ENCODE measurements at regions not wholly inside any gene's neighbourhood (a gene's known extent, or its start where the extent isn't known, plus 50 kb on each side); places are given as distances from the start of the nearest gene placed in this dataset.
A peak's percentile ranks its signal among the peaks of the same experiment; 100 is the strongest.

DNA sequence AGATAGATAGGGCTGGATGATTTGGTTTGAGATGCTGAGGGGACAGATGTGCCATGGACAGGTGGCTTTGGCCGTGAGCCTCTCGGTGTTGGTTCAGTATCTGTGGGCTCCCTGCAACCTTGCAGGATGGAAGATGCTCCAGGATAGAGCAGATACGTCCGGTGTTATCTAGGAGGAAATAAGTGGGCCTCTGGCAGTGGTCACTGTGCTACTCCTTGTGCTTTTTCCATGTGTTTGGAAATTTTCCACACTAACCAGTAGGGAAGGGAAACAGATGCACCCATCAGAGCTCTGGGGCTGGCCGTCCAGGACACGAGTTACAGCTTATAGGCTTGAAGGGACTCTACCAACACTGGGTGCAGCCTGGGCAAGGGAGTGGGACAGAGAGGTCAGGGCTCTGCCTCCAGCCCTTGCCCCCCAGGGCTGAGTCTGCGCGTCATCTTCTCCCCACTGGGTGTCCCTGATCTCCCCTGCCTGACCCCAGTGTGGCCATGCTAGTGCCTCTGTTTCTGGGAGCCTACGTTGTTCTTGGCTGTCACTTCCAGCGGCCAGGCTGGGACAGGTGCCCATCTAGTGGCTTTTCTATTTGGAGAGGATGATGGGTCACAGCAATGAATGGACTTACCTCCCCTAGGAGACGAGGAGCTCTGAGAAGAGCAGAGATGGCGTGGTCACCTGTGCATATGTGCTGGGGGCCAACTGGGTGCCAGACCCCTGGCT, 166.9 kb downstream of the SEC14L1 start:
- DNase-seq (ENCODE audit: insufficient read length, low spot score) (no peak), FAIRE-seq (no peak)
- TF ChIP-seq POLR2A (IDR thresholded peaks at IDR 0.05; ENCODE audit: low read depth, low read length), result no peak

DNA sequence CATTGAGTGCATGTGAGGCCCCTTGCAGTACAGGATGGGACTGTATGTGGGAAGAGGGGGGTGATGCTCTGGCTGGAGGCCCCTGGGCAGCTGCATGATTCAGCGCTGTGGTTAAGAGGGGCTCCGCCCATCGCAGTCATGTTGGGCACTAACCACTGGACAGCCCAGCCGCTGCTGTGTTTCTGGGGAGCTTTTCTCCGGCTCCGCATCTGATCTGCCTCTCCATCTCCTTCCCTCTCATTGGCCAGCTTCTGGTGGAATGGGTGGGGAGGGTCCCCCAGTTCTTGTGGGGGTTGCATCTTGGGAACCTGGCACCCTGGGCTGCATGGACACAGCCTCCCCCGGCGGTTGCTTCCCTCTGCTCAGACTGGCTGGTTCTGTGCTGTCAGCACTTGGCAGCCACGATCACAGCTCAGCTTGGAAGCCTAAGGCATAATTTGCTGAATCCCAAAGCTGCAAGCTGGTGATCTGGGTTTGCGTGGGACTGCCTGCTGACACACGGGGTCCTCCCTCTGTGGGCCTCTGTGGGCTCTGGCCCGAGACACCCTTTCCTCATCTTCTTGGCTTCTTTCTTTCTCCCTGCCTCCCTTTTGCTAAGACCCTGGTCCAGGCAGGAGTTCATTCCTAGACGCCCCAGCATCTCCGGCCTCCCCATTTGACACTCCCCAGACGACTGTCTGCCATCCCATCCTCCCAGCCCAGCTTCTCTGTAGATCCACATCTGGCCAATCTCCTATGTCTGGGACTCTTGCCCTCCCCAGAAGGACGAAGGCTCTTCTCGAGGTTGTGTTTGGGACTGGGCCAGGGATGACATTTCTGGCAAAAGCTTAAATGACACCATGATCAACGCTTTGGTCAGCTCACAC, 168.3 kb downstream of the SEC14L1 start:
- FAIRE-seq, result no peak
- DNase-seq (ENCODE audit: insufficient read length, low spot score), result no peak
- TF ChIP-seq POLR2A (IDR thresholded peaks at IDR 0.05; ENCODE audit: low read depth, low read length), result no peak

DNA sequence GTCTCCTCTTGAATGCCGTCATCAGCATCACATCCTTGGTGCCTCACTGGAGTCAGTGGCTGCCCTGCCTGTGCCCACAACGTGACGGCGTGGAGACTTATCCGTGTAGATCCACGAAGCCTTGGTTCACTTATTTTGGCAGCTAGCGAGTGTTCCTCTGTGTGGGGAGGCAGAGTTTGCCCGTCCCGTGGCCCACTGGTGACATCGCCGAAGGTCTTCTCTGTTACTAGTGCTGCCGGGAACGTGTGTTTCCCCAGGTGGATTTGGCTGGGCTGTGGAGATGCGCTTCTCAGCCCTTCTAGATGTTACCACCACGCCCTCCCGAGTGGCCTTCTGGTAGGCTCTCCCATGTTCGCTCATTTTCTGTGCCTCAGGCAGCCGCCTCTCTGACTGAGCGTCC, 169.6 kb downstream of the SEC14L1 start:
- no peak for TF ChIP-seq POLR2A (IDR thresholded peaks at IDR 0.05; ENCODE audit: low read depth, low read length)
- DNase-seq (ENCODE audit: insufficient read length, low spot score) (no peak), FAIRE-seq (no peak)

DNA sequence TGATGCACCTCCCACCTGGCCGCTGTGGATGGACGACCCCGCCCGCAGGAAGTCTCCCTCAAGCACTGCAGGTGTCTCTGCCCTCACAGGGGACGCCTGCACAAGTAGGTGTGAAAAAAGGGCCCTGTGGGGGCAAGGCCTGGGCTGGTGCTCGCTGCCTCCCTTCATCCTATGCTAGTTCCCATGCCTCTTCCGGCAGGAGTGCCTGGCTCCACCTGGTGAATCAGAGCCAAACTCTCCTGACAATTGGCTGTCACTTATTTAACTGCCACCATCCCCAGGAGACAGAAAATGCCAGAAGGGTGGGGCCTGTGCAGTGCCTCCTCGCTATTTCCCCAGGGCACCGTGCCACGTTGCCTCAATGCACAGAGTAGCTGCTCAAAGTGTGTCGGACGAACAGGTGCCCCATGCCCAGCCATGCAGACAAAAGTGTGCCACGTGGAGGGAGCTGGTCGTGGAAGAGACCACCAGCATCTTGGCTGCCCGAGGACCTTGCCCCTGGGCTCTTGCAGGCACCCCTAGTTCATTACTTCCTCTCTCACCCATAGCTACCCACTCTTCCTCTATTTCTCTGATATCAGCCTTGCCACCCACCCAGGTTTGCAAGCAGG, 170.7 kb downstream of the SEC14L1 start:
- no peak for FAIRE-seq
- no peak for DNase-seq (ENCODE audit: insufficient read length, low spot score)
- no peak for TF ChIP-seq POLR2A (IDR thresholded peaks at IDR 0.05; ENCODE audit: low read depth, low read length)

DNA sequence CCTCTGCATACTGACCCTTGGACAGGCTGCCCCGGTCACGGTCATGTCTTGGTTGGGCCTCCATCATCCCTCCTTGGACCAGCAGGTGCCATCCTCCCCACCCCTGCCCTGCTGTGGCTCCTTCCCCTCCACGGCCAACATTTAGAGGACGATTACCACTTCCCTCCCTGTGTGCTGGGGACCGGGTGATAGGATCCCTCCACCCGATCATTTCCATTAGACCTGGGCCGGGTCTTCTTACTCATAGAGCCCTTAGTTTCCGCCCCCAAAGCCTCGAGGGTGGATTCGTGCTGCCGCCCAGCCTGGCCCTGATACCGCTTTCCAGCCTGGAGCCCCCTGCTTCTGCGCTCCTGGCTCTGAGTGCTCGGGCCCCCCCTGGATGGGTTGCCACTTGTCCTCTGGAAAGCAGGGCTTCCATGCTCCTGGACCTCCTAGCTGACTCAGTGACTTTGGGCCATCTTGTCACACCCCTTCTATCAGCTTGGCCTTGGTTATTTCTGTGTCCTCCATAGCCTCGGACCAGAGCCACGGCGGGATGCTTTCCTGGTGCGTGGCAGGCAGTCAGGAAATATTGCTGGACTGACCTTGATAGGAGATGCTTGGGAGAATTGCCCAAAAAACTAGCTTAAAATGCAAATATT, 171.4 kb downstream of the SEC14L1 start:
- no peak for FAIRE-seq

DNA sequence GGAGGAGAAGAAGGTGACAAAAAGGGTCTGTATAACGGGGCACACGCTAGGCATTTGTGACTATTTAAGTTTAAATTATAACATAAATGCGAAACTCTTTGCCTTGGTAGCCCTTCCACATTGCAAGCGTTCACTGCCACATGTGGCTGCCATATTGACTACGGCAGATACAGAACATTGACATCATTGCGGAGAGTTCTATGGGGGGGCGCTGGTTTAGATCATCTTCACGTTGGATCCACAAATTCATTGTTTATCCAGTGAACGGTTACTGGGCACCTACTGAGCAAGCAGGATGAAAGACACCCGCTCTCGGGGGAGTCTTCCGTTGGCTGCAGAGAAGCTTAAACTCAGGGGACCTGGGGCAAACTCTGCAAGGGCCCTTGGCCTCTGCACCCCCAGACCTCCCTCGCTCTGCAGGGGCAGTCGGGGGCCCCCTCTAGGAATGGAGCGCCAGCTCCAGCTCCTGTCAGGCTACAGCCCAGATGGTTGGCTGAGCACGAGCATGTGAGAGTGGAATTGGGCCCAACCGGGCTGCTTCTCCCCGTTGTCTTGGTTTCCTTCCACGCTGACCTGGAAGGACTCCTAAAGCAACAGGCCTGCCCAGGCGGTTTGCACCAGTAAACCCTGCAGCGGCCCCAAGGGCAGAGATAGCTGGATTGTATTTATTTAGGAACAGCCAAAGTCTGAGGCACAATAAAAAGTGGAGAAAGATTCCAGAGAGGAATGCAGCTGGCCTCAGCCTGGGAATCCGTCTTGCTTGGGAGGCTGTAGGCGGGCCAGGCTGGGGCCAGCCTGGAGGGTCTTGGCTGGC, 172.2 kb downstream of the SEC14L1 start:
- no peak for TF ChIP-seq POLR2A (IDR thresholded peaks at IDR 0.05; ENCODE audit: low read depth, low read length)
- DNase-seq (ENCODE audit: insufficient read length, low spot score), result no peak
- FAIRE-seq, result no peak

More for the DNA sequence above, 171.4 kb downstream of the SEC14L1 start:
- DNase-seq (ENCODE audit: insufficient read length, low spot score), result no peak
- no peak for TF ChIP-seq POLR2A (IDR thresholded peaks at IDR 0.05; ENCODE audit: low read depth, low read length)

DNA sequence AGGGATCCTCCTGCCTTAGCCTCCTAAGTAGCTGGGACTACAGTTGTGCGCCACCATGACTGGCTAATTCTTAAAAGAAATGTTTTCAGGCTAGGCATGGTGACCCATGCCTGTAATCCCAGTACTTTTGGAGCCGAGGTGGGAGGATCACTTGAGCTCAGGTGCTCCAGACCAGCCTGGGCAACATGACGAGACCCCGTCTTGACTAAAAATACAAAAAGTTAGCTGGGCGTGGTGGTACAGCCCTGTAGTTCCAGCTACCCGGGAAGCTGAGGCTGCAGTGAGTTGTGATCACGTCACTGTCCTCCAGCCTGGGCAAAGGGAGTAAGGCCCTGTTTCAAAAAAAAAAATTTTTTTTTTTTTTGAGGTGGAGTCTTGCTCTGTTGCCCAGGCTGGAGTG, 173.1 kb downstream of the SEC14L1 start:
- no peak for FAIRE-seq
- no peak for TF ChIP-seq POLR2A (IDR thresholded peaks at IDR 0.05; ENCODE audit: low read depth, low read length)

DNA sequence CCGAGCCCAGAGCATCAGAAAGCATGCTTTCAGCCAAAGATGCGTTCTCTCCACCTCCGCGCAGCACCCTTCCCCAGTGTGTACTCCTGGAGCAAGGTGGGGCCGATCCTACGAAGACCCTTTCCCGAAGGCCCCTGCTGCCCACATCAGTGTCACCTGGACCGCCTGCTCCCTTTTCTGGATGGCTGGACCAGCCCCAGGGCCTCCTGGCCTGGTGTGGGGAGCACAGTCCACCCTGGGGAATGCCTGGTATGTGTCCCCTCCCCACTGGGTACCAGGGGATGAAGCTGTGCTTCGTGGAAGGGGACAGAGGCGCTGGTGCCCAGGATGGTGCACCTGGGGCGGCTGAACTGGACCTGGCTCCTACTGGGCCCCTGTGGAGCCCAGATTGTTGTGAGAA, 173.8 kb downstream of the SEC14L1 start:
- DNase-seq (ENCODE audit: insufficient read length, low spot score), result no peak
- TF ChIP-seq POLR2A (IDR thresholded peaks at IDR 0.05; ENCODE audit: low read depth, low read length), result no peak
- FAIRE-seq, result no peak

More for the DNA sequence above, 173.1 kb downstream of the SEC14L1 start:
- DNase-seq (ENCODE audit: insufficient read length, low spot score), result no peak

DNA sequence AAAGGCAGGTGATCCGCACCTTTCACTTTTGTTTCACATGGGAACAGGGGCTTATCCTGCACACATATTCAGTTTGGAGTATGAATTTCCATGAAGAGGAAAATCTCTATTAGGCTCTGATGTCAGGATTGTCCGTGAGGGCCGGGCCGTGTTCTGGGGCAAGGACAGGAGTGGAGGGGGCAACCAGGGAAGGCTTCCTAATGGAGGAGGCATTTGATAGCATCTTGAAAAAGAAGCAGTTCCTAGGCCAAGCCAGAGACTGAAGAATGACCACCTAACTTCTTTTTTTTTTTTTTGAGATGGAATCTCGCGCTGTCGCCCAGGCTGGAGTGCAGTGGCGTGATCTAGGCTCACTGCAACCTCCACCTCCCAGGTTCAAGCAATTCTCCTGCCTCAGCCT, 174.2 kb downstream of the SEC14L1 start:
- DNase-seq (ENCODE audit: insufficient read length, low spot score) (no peak), FAIRE-seq (no peak)
- no peak for TF ChIP-seq POLR2A (IDR thresholded peaks at IDR 0.05; ENCODE audit: low read depth, low read length)

DNA sequence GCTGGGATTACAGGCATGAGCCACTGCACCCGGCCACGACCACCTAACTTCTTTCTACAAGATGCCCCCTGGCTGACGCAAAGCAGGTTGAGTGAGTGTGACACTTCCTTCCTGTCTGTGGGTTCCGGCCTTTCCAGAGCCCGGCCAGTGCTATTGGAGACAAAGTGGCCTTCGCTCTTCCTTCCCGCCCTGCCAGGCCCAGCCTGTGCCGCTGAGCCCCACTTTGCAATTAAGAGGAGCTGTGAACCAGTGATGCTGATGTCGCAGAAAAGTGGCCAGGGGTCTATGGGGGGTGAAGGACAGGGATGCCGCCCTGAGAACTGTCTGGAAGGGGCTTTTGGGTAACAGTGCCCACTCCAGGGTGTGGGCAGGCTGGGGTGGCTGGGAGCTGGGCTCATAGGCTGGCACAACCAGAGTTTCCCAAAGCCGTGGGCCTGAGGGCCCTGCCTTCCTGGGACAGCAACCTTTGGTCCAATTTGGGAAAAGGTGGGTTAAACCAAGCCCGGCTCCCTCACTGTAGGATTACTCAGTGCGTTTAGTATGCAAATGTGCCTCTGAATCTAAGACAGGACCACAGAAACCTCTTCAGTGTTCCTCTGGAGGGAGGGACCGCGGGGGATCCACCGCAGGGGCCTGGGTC, 174.9 kb downstream of the SEC14L1 start:
- no peak for TF ChIP-seq POLR2A (IDR thresholded peaks at IDR 0.05; ENCODE audit: low read depth, low read length)
- no peak for DNase-seq (ENCODE audit: insufficient read length, low spot score)
- FAIRE-seq, result no peak

DNA sequence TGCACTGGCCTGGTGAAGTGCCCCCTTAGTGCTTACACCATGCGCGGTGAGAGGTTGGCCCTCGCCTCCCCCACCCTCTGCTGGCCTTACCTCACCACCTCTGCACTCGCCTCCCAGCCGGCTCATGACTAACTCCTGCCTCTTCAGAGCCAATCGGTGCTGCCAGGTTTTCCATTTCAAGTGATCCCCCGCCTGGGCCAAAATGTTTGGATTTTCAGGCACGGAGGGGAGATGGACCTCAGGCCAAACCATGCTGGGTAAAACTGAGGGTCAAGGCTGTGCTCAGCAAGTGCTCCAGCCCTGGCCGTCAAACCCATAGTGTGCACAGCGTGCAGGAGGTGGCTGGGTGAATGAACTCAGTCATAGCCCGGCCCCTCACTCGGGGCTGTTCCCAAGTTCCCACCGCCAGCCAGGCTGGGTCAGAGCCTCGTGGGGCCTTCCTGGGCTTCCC, 175.4 kb downstream of the SEC14L1 start:
- TF ChIP-seq POLR2A (IDR thresholded peaks at IDR 0.05; ENCODE audit: low read depth, low read length), result no peak
- DNase-seq (ENCODE audit: insufficient read length, low spot score) (peak; percentile 86), FAIRE-seq (no peak)

DNA sequence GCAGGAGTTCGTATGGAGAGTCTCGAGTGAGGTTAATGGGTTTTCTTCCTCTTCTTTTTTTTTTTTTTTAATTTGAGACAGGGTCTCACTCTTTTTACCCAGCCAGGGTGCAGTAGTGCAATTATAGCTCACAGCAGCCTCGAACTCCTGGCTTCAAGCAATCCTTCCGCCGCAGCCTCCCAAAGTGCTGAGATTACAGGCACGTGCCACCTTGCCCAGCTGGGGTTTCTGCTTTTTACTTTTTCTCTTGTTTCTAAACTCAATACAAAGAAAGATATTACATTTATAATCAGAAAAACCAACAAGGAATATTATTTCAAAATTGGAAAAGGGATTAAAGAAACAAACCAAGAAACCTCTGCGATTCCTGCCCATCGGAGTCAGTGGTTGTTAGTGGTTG, 175.9 kb downstream of the SEC14L1 start:
- no peak for TF ChIP-seq POLR2A (IDR thresholded peaks at IDR 0.05; ENCODE audit: low read depth, low read length)
- DNase-seq (ENCODE audit: insufficient read length, low spot score) (no peak), FAIRE-seq (no peak)
